HG03159 (cell line): ENCODE measurements at regions not wholly inside any gene's neighbourhood (a gene's known extent, or its start where the extent isn't known, plus 50 kb on each side); places are given as distances from the start of the nearest gene placed in this dataset.
"Not testable (repeated sequence)": the region's sequence is repeated elsewhere in the genome, so short reads cannot be mapped to it uniquely, and the experiment has no call there.

Source experiments
- ATAC-seq: cut with Tn5 transposase; IDR thresholded peaks from one replicate; pipeline ENCODE4 v1.9.1; 2021; ENCODE audit warnings: mild to moderate bottlenecking, moderate library complexity; ENCODE audit not compliant: unreplicated experiment

- no peak for ATAC-seq
Observed at GRCh38 chr2:64908406-64908805, 80.8 kb upstream of the SLC1A4 start.

DNA sequence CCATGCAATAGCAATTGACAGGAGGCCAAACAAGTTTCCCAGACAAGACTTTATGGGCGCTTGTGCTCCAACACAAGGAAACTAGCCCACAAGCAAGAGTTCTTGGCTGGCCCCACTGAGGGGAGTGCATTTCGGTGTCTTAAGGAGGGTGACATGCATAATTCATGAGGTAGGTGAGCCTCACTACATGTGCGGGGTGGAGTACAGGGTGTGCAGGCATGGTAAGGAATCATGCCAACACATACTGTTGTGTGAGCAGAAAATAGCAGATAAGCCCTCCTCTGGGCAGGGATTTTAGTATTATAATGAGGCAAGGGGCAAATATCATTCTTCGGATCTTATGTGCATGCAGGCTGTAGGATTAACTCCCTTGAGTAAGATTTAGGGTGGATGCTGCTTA lies 78.7 kb upstream of the SLC1A4 start:
- ATAC-seq: no peak

GRCh38 chr2:64910972-64911433 lies 78.2 kb upstream of the SLC1A4 start:
- ATAC-seq: no peak

- ATAC-seq: no peak
Observed at GRCh38 chr2:64913357-64913869, 75.8 kb upstream of the SLC1A4 start.

- no peak for ATAC-seq
Observed at GRCh38 chr2:64914247-64914646, 75.0 kb upstream of the SLC1A4 start.

DNA sequence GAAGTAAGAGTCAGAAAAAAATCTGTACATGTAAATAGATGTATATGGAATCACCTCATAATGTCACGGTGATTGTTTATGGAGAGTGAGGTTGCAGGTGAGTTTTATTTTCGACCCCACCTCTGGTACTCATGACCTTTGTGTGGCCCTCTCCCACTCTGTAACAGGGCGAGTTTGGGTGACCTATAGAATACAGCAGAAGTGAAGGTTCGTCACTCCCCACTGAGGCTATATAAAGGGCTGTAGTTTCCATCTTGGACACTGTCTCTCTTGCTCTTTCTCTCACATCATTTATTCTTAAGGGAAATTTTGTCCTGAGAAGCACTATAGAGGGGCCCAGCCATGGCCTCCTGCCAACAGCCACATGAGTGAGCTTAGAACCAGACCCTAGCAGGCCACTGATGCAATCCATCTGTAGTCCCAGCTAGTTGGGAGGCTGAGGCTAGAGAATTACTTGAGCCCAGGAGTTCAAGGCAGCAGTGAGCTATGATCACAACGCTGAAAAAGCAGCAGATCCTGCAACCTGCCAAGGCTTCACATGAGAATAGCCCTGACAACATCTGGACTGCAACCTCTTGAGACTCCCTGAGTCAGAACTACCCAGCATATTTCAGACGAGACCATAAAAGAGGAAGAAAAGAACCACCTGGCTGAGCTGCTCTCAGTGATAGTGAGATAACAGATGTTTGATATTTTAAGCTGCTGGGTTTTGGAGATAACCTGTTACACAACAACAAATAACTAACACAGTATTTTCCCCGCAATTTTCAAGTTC lies 74.3 kb upstream of the SLC1A4 start:
- peak; percentile 65 for ATAC-seq

DNA sequence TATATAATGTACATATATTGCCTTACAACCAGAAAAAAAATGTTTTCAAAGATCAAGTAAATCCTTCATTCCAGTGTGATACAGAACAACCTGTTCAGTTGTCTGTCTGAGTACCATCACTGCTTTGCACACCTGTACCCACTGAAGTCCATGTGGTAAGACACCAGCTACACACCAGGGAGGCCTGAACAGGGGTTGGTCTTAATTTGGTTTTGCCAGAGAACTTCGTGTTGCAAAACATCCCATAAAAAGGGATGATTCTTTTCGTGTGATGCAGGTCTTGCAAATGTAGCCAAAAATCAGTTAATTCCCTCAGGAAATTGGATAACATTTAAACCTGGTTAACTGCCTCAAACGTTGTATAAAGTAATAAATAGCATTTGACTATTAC lies 73.7 kb upstream of the SLC1A4 start:
- ATAC-seq: peak; percentile 4

GRCh38 chr2:64918220-64918886 lies 70.8 kb upstream of the SLC1A4 start:
- ATAC-seq: no peak

GRCh38 chr2:64919261-64919660 lies 69.9 kb upstream of the SLC1A4 start:
- no peak for ATAC-seq

- ATAC-seq: no peak
Observed at GRCh38 chr2:64922482-64923384, 66.5 kb upstream of the SLC1A4 start.

- ATAC-seq: no peak
Observed at GRCh38 chr2:64923385-64923710, 65.9 kb upstream of the SLC1A4 start.

DNA sequence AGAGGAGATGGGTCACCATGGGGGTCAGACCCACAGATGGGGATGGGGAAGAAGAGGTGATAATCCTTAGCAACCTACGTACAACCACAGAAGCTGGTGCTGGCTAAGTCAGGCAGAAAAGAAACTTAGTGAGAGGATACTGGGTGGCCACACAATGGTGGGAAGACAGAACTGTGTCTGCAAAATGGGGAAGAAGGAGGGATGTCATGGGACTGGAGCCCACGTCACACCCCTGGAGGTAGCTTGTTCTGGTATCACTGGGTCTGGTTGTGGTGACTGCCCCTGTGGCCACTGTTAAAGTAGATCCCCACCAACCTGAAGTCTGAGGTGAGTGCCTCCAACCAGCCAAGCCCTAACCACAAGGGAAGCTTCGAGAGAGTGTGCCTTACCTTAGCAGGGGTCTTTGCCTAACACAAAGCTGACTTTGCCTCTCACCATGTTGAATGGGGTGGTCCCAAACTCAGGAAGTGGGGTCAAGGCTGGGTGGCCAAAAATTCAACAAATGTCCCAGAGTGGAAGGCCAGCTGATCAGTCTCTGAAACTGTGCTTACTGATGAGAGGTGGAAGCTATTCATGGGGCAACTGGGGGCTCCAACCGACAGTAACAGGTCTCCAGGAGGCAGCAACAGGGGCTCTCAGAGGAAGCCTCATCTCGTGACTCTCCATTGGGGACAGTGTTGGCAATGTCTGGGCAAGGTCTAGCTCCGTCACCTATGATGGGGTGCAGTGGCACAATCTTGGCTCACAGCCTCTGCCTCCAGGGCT lies 64.8 kb upstream of the SLC1A4 start:
- no peak for ATAC-seq

GRCh38 chr2:64925930-64926722 lies 63.1 kb upstream of the SLC1A4 start:
- ATAC-seq: not testable (repeated sequence)

DNA sequence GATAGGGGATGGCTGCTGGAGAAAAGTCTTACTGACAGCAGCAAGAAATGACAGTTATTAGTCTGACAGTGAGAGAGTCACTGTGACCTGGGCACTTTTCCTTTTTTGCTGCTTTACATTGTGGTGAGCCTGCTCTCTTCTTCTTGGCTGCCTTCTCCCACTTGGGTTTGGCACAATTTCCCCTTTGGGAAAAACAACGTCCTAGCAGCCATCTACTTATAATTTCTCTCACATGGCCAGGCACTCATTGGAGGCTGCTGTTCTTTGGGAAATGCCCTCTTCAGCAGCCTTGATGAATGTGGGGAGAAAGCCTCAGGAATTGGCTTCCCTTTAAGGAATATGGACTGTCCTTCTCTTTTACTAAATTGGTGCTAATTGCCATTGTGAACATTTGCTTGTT lies 60.4 kb upstream of the SLC1A4 start:
- ATAC-seq: no peak

DNA sequence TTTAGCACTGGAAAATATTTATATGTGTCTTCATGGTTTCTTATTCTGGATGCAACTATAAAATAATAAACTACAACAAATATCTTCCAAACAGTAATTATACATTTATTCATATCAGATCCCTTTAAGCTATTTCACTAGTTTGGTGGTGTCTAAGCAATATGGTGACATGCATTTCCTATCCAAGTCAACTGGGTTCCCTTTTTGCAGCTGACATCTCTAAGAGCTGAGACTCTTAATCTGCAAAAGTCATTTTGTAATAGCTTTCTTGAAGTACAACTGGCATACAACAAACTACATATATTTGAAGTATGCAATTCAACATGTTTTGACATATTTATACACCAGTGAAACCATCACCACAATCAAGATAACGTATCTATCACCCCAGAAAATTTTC lies 59.9 kb upstream of the SLC1A4 start:
- no peak for ATAC-seq

- no peak for ATAC-seq
Observed at GRCh38 chr2:64930258-64930671, 58.9 kb upstream of the SLC1A4 start.

- ATAC-seq: no peak
Observed at GRCh38 chr2:64931246-64932115, 57.7 kb upstream of the SLC1A4 start.

GRCh38 chr2:64932116-64932370 lies 57.2 kb upstream of the SLC1A4 start:
- no peak for ATAC-seq
